SK-N-SH treated with all-trans-retinoic acid at 6 μM for 48 hours (cell line): ENCODE measurements at regions not wholly inside any gene's neighbourhood (a gene's known extent, or its start where the extent isn't known, plus 50 kb on each side); places are given as distances from the start of the nearest gene placed in this dataset.

Experiments
- ATAC-seq: fragments of 200-7000 bp; cut with Tn5 transposase; 3 replicates; pipeline ENCODE4 v1.9.1; 2020; ENCODE audit warnings: mild to moderate bottlenecking, moderate library complexity
- ARNTL ChIP-seq: fragments of 450-650 bp; formaldehyde crosslinking; IDR thresholded peaks from 2 replicates; pipeline ENCODE4 v1.5.0; 2020; ENCODE audit warnings: low read depth, mild to moderate bottlenecking, moderate library complexity, borderline replicate concordance
- BACH2 ChIP-seq: fragments of 250-450 bp; sonication (Bioruptor Pico); IDR thresholded peaks from 2 replicates; pipeline ENCODE4 v1.9.0; 2021; ENCODE audit warnings: mild to moderate bottlenecking, borderline replicate concordance
- CREB5 ChIP-seq: fragments of 250-450 bp; sonication (Bioruptor Pico); IDR thresholded peaks from 2 replicates; pipeline ENCODE4 v1.5.1; 2020; ENCODE audit warnings: low read depth, mild to moderate bottlenecking, moderate library complexity
- CSDC2 ChIP-seq: fragments of 250-450 bp; sonication (Bioruptor Pico); IDR thresholded peaks from 2 replicates; pipeline ENCODE4 v1.5.0; 2020; ENCODE audit warnings: mild to moderate bottlenecking, moderate library complexity
- CSRNP3 ChIP-seq: fragments of 250-450 bp; sonication (Bioruptor Pico); IDR thresholded peaks from 2 replicates; pipeline ENCODE4 v1.5.1; 2021; ENCODE audit warnings: mild to moderate bottlenecking, moderate library complexity
- ESRRG ChIP-seq: fragments of 250-450 bp; sonication (Bioruptor Pico); IDR thresholded peaks from 2 replicates; pipeline ENCODE4 v1.6.1; 2021; ENCODE audit warnings: mild to moderate bottlenecking
- GLIS3 ChIP-seq: fragments of 250-450 bp; sonication (Bioruptor Pico); IDR thresholded peaks from 2 replicates; pipeline ENCODE4 v1.5.0; 2020; ENCODE audit warnings: mild to moderate bottlenecking, moderate library complexity
- ISL1 ChIP-seq: fragments of 250-450 bp; sonication (Bioruptor Pico); IDR thresholded peaks from 2 replicates; pipeline ENCODE4 v2.1.2; 2022; ENCODE audit warnings: mild to moderate bottlenecking, moderate library complexity
- OSR1 ChIP-seq: fragments of 250-450 bp; sonication (Bioruptor Pico); IDR thresholded peaks from 2 replicates; pipeline ENCODE4 v1.8.0; 2022; ENCODE audit warnings: moderate library complexity, mild to moderate bottlenecking, inconsistent platforms
- PATZ1 ChIP-seq: fragments of 250-450 bp; sonication (Bioruptor Pico); IDR thresholded peaks from 2 replicates; pipeline ENCODE4 v1.8.0; 2020; ENCODE audit warnings: mild to moderate bottlenecking, moderate library complexity, borderline replicate concordance
- PPARA ChIP-seq: fragments of 250-450 bp; sonication (Bioruptor Pico); IDR thresholded peaks from 2 replicates; pipeline ENCODE4 v1.5.0; 2020; ENCODE audit warnings: mild to moderate bottlenecking, borderline replicate concordance
- RARB ChIP-seq: fragments of 250-450 bp; sonication (Bioruptor Pico); IDR thresholded peaks from 2 replicates; pipeline ENCODE4 v1.8.0; 2021; ENCODE audit warnings: mild to moderate bottlenecking, moderate library complexity
- TCF4 ChIP-seq: fragments of 250-450 bp; sonication (Bioruptor Pico); IDR thresholded peaks from 2 replicates; pipeline ENCODE4 v1.8.0; 2021; ENCODE audit warnings: mild to moderate bottlenecking, moderate library complexity, borderline replicate concordance
- TOX ChIP-seq: fragments of 250-450 bp; sonication (Bioruptor Pico); IDR thresholded peaks from 2 replicates; pipeline ENCODE4 v1.8.0; 2021; ENCODE audit warnings: mild to moderate bottlenecking, moderate library complexity, borderline replicate concordance
- TSHZ2 ChIP-seq: fragments of 250-450 bp; sonication (Bioruptor Pico); IDR thresholded peaks from 2 replicates; pipeline ENCODE4 v1.5.0; 2020; ENCODE audit warnings: mild to moderate bottlenecking, moderate library complexity
- ZC3H10 ChIP-seq: fragments of 250-450 bp; sonication (Bioruptor Pico); IDR thresholded peaks from 2 replicates; pipeline ENCODE4 v1.5.1; 2021; ENCODE audit warnings: mild to moderate bottlenecking, moderate library complexity
- ZFP3 ChIP-seq: fragments of 250-450 bp; sonication (Bioruptor Pico); IDR thresholded peaks from 2 replicates; pipeline ENCODE4 v1.5.0; 2020; ENCODE audit warnings: mild to moderate bottlenecking, moderate library complexity
- ZFP30 ChIP-seq: fragments of 450-650 bp; formaldehyde crosslinking; IDR thresholded peaks from 2 replicates; pipeline ENCODE4 v1.5.0; 2022; ENCODE audit warnings: mild to moderate bottlenecking, moderate library complexity
- ZNF565 ChIP-seq: fragments of 450-650 bp; formaldehyde crosslinking; conservative IDR thresholded peaks from 2 replicates; pipeline ENCODE4 v1.5.0; 2020; ENCODE audit warnings: low read depth, mild to moderate bottlenecking, moderate library complexity

- no peak for TF ChIP-seq ARNTL (CRISPR knock-in tag)
- no peak for TF ChIP-seq CSRNP3
- no peak for TF ChIP-seq PATZ1 (CRISPR knock-in tag)
- no peak for TF ChIP-seq GLIS3
- no peak for TF ChIP-seq PPARA
- TF ChIP-seq RARB (CRISPR knock-in tag) = no peak
- no peak for TF ChIP-seq ZFP3 (CRISPR knock-in tag)
- TF ChIP-seq ZC3H10 (CRISPR knock-in tag) = no peak
- TF ChIP-seq OSR1 = no peak
- no peak for TF ChIP-seq BACH2
- no peak for TF ChIP-seq TCF4
- no peak for TF ChIP-seq CREB5 (CRISPR knock-in tag)
- no peak for ATAC-seq
Observed at GRCh38 chr2:155215037-155215707, 516.7 kb downstream of the KCNJ3 start.

GRCh38 chr2:155209696-155210450 is 511.4 kb downstream of the KCNJ3 start:
- ATAC-seq = no peak
- TF ChIP-seq ISL1 (peak; percentile 70), CSRNP3 (no peak)

GRCh38 chr2:155203178-155203577 is 504.7 kb downstream of the KCNJ3 start:
- no peak for ATAC-seq
- TF ChIP-seq ESRRG (CRISPR knock-in tag) = no peak
- TF ChIP-seq TCF4 = no peak

- TF ChIP-seq TSHZ2 (CRISPR knock-in tag) (no peak), ARNTL (CRISPR knock-in tag) (no peak), CSDC2 (no peak), ISL1 (no peak), TOX (CRISPR knock-in tag) (no peak), ZFP30 (CRISPR knock-in tag) (no peak), PATZ1 (CRISPR knock-in tag) (no peak), ZNF565 (CRISPR knock-in tag) (no peak), OSR1 (no peak)
- ATAC-seq = no peak
Observed at GRCh38 chr2:155200753-155201152, 502.3 kb downstream of the KCNJ3 start.
